Right ventricle myocardium inferior (tissue), 1 donor: ENCODE measurements at regions not wholly inside any gene's neighbourhood (a gene's known extent, or its start where the extent isn't known, plus 50 kb on each side); places are given as distances from the start of the nearest gene placed in this dataset.
"Not testable (repeated sequence)": the region's sequence is repeated elsewhere in the genome, so short reads cannot be mapped to it uniquely, and the experiment has no call there.

Experiments
- ATAC-seq: fragments of 200-7000 bp; cut with Tn5 transposase; one replicate; pipeline ENCODE4 v1.9.1; 2020; ENCODE audit warnings: mild to moderate bottlenecking, moderate library complexity
- DNase-seq: peaks from one replicate; pipeline ENCODE4 v3.0.0; 2021; ENCODE audit errors: missing footprints
- intact Hi-C: fragments of 100-400 bp; cut with DNase I; formaldehyde crosslinking; loops from one replicate; pipeline ENCODE4 v1.11.0; 2022
- donor health status: DM: no; HTN: yes; CAD: no; lungs with severe emphysema.

DNA sequence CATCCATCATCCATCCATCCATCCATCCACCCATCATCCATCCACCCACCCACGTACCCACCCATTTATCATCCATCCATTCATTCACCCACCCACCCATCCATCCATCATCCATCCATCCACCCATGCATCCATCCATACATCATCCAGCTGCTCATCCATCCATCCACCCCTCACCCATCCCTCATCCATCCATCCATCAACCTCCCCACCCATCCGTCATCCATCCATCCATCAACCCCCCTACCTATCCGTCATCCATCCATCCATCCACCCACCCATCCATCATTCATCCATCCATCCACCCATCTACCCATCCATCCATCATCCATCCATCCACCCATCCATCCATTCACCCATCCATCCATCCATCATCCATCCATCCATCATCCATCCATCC is 306.2 kb upstream of the SFSWAP start:
- intact Hi-C loops: no loop called here
- no peak for DNase-seq
- no peak for ATAC-seq

- intact Hi-C loops: no loop called here
- ATAC-seq: no peak
- DNase-seq: no peak
Observed at GRCh38 chr12:131407221-131408035, 303.5 kb upstream of the SFSWAP start.

GRCh38 chr12:131408036-131408365 is 302.9 kb upstream of the SFSWAP start:
- intact Hi-C loops: no loop called here
- ATAC-seq: no peak
- no peak for DNase-seq

- DNase-seq: no peak
- intact Hi-C loops: no loop called here
- no peak for ATAC-seq
Observed at GRCh38 chr12:131408484-131408883, 302.4 kb upstream of the SFSWAP start.

DNA sequence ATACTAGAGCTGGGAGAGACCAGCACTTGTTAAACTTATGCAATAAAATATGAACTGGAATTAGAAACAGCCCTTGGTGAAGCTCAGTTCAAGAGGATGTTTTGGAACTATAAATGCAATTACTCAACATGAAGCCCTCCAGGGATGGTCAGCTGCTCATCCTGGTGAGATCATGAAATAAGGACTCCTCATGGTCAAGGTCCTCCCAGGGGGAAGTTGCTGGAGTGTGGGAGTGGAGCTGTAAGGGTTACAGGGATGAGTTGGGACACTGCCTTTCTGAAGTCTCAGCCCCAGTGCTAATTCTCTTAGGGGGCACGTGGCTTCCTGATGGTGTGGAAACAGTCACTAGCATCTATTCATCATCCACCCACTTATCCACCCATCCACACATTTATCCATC is 301.7 kb upstream of the SFSWAP start:
- ATAC-seq: no peak
- no peak for DNase-seq
- intact Hi-C loops: no loop called here

DNA sequence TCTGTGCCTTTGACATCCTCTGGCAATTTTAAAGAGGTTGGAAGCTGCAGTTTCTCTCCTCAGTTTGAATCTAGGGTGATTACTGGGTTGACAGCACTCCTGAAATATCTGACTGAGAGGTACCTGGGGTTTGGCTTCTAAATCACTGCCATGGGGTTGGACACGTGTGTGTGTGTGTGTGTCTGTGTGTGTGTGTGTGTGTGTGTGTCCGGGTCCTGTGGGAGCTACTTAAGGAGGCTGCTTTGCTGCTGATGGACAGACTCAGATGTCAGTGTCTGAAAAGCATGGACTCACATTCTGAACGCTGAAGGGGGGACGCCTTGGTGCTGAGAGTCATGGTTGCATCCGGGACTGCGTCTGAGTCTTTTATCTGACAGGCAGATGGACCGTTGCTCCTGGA is 299.1 kb upstream of the SFSWAP start:
- ATAC-seq, DNase-seq, intact Hi-C loops: not testable (repeated sequence)

DNA sequence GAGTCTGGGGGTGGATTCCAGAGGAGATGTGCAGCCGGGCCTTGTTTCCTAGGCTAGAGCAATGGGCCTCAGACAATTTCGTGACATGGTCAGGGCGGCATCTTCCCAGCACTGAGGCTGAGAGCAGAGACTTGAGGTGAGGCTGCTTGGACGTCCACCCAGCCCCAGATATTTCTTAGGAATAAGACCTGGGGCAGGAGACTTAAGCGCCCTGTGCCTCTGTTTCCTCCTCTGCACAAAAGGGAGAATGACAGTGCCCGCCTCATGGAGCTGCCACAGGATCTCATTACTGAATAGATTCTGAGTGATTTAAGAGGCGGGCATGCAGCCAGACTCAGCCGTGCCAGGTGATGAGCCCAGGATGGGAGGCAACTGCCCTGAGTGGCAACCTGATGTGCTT is 297.9 kb upstream of the SFSWAP start:
- ATAC-seq (no peak), DNase-seq (no peak)
- intact Hi-C loops: no loop called here

DNA sequence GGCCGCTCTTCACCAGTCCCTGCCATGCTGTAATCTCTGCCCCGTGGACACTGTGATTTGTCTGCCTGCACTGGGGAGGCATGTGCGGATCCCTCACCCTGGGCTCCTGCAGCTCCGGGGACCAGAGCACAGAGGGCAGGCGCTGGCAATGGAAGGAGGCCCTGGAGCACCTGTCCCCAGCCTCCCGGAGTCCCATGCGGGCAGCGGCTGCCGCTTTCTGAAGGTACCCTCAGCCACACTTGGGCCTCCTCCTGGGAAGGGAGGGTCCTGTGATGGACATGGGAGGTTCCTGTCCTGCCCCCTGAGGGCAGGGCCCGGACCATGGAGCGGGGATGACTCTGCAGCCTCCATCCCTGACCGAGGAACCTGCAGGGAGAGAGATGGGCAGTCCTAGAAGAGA is 297.4 kb upstream of the SFSWAP start:
- DNase-seq: no peak
- no peak for ATAC-seq
- intact Hi-C loops: no loop called here

GRCh38 chr12:131414155-131414922 is 296.6 kb upstream of the SFSWAP start:
- intact Hi-C loops, DNase-seq, ATAC-seq: not testable (repeated sequence)

DNA sequence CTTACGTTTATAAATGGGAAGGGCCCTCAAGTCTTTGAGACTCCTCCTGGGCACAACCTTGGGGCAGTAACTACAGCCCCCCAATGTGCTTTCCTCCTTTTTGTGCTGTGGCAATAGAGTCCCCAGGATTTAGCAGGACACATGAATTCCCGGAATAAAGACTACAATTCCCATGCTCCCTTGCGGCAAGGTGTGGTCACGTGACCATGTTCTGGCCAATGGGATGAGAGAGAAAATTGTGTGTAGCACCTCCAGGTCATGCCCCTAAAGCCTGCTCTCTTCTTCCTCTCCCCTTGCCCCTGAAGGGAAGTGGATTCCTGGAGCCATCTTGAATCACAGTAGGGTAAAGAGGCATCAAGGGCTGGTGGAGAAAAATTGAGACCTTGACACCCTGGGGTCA is 295.1 kb upstream of the SFSWAP start:
- DNase-seq (no peak), ATAC-seq (no peak)
- intact Hi-C loops: no loop called here

DNA sequence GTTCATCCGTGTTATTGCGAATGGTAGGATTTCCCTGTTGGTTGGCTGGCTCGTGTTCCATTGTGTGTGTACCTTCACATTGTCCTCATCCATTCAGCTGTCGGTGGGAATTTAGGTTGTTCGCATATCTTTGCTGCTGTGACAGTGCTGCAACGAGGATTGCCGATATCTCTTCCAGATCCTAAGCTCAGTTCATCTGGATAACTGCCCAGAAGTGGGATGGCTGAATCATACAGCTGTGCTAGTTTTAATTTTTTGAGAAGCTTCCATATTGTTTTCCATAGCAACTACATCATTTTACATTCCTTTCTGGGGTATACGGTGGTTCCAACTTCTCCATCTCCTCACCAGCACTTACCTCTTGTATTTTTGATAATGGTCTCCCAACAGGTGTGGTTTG is 292.8 kb upstream of the SFSWAP start:
- intact Hi-C loops: no loop called here

GRCh38 chr12:131418884-131419283 is 292.0 kb upstream of the SFSWAP start:
- intact Hi-C loops: no loop called here
- ATAC-seq (no peak), DNase-seq (no peak)

More for the DNA sequence above, 292.8 kb upstream of the SFSWAP start:
- ATAC-seq (no peak), DNase-seq (no peak)

GRCh38 chr12:131420867-131421447 is 289.9 kb upstream of the SFSWAP start:
- intact Hi-C loops: no loop called here
- DNase-seq (no peak), ATAC-seq (no peak)

DNA sequence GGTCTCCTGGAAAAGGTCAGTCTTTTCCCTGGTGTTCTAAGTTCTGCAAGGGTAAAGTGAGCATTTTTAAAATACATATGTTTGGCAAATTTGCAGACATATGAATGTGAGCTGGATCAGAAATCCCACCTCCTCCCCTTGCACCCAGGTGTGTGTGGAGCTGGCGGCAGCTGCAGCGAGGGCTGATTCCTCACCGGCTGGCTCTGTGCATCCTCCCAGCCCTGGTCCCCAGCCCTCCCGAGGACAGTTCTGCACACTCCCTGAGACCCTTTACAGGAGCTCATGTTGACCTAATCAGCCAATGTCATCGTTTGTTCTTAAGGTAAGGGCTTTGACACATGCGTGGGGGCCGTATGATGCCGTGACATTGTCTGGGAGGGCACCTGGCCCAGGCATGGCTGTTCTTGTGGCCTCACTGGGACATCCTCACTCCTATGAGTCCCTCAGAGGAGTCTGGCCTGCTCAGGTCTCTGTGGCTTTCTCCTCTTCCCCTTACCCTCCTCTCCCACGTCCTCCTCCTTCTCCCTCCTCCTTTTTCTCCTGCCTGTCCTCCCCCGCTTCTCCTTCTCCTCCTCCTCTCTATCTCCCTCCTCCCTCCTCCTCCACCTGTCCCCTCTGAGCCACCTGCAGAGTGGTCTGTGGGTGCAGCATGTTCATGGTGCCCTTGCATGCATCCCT is 289.2 kb upstream of the SFSWAP start:
- ATAC-seq (no peak), DNase-seq (no peak)
- intact Hi-C loops: no loop called here

DNA sequence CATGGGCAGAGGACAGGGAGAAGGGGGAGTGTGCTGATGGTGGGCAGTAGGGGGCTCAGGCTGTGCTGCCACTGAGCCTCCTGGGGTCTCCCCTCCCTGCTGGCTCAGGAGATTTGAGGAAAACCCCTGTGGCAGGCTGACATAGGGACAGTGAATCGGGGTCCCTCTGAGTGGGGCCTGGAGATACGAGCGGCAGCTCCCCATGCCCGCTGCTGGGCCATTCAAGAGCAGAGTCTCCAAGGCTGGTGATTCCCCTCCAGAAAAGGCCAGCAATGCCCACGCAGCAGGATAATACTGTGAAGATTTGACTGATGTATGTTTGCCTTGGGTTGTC is 288.7 kb upstream of the SFSWAP start:
- ATAC-seq: no peak
- intact Hi-C loops: no loop called here
- DNase-seq: no peak

- DNase-seq: no peak
- ATAC-seq: no peak
- intact Hi-C loops: no loop called here
Observed at GRCh38 chr12:131422744-131423143, 288.1 kb upstream of the SFSWAP start.

- no peak for DNase-seq
- intact Hi-C loops: no loop called here
- ATAC-seq: no peak
Observed at GRCh38 chr12:131424270-131424669, 286.6 kb upstream of the SFSWAP start.

- no peak for DNase-seq
- ATAC-seq: no peak
- intact Hi-C loops: no loop called here
Observed at GRCh38 chr12:131425112-131426075, 285.5 kb upstream of the SFSWAP start.
